ENCODE measurements at regions not wholly inside any gene's neighbourhood (a gene's known extent, or its start where the extent isn't known, plus 50 kb on each side); places are given as distances from the start of the nearest gene placed in this dataset.

DNA sequence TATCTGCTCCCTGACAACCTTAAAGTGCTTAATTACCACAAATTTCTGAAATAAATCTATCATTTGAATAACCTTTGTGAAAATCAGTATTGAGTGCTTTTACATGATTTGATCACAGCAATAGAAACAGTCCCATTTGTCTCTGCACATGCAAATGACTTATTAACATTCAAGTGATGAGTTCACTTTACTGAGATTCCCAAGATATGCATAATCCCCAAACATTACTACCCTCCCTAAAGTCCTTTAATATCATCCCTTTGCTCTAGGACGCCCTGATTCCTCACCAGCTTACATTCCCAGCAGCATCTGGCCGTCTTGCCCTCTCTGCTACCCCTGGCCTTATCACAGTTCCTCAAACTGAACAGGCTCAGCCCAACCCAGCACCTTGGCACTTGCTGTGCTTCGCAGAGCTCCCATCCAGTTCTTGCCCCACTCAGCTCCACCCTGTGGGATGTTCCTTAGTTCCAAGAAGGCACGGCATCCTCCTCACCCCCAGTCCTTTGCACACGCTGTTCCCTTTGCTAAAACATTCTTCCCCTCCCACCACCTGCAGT, 347.5 kb downstream of the PREX1 start:
- H3K4me3 Mint-ChIP-seq (ENCODE audit: low read depth) = no peak overlapping the region
- peaks cover 32% of the 10 kb centered on the region for H3K27me3 Mint-ChIP-seq
- DNase-seq (ENCODE audit: low spot score, unreplicated experiment) = no peak
- TF ChIP-seq, protein P1, sequence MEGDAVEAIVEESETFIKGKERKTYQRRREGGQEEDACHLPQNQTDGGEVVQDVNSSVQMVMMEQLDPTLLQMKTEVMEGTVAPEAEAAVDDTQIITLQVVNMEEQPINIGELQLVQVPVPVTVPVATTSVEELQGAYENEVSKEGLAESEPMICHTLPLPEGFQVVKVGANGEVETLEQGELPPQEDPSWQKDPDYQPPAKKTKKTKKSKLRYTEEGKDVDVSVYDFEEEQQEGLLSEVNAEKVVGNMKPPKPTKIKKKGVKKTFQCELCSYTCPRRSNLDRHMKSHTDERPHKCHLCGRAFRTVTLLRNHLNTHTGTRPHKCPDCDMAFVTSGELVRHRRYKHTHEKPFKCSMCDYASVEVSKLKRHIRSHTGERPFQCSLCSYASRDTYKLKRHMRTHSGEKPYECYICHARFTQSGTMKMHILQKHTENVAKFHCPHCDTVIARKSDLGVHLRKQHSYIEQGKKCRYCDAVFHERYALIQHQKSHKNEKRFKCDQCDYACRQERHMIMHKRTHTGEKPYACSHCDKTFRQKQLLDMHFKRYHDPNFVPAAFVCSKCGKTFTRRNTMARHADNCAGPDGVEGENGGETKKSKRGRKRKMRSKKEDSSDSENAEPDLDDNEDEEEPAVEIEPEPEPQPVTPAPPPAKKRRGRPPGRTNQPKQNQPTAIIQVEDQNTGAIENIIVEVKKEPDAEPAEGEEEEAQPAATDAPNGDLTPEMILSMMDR (IDR thresholded peaks at IDR 0.05; ENCODE audit: unreplicated experiment) = no peak
- H3K4me1 Mint-ChIP-seq (ENCODE audit: low read depth) = peaks cover 2% of the 10 kb centered on the region
- no peaks in the 10 kb centered on the region for H3K9me3 Mint-ChIP-seq (ENCODE audit: low read depth)
- H3K36me3 Mint-ChIP-seq (ENCODE audit: insufficient read depth) = no peaks in the 10 kb centered on the region
- no peak overlapping the region for H3K27ac Mint-ChIP-seq

DNA sequence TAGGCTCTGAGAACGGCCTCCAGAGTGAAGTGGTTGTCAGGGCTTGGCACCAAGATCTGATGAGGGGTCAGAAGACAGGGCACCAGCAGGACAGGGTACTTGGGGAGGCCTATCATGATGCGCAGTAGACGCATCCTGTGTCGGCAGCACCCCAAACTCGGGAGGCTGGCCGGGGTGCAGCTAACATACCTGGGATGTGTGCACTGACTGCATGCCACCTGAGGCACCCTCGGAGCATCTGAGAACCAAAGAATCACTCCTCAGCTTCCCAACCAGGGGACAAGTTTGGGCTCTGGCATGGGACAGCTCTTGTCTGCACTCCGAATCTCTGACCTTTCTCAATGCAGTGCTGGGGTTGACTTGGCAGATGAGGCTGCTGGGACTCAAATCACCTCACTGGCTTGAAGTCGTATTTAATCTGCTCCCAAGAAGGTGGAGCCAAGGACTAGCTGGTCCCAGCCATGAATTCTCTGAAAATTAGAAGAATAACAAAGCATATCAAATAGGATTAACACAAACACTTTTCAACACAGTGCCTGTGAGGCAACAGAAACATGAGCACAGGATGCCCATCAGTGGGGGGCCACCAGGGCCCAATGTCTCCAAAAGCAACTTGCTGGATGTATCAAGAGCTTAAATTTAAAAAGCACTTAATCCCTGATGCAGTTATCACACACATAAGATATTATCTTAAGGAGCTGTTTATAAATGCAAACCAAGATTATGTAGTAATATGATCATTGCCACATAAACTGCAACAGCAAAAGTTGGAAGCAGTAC, 348.8 kb downstream of the PREX1 start:
- Mint-ChIP-seq H3K27ac (no peak overlapping the region), H3K36me3 (ENCODE audit: insufficient read depth) (no peaks in the 10 kb centered on the region), H3K9me3 (ENCODE audit: low read depth) (no peaks in the 10 kb centered on the region), H3K4me3 (ENCODE audit: low read depth) (no peak overlapping the region), H3K4me1 (ENCODE audit: low read depth) (no peaks in the 10 kb centered on the region), H3K27me3 (peaks cover 28% of the 10 kb centered on the region)
- DNase-seq (ENCODE audit: low spot score, unreplicated experiment) = no peak
- TF ChIP-seq, protein P1 (IDR thresholded peaks at IDR 0.05; ENCODE audit: unreplicated experiment) = no peak

DNA sequence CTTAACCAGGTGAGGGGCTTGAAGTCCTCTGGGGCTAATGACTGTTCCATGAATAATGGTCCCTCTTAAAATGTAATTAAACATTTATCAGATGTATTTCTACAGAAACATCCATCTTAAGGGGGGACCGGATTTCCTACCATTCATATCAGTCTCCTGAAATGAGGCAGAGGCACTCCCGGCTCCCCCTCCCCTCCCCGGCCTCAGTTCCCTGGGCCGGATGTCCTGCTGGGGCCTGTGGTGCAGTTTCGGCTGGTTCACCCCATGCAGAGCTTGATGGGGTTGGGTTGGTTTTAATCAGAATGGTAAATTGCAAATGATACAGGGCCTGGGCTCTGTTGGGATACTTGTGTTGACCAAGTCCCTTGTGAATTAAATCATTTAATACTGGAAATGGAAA, 349.4 kb downstream of the PREX1 start:
- Mint-ChIP-seq H3K9me3 (ENCODE audit: low read depth) (no peaks in the 10 kb centered on the region), H3K27ac (no peak overlapping the region), H3K27me3 (peaks cover 28% of the 10 kb centered on the region), H3K4me1 (ENCODE audit: low read depth) (no peaks in the 10 kb centered on the region), H3K36me3 (ENCODE audit: insufficient read depth) (no peaks in the 10 kb centered on the region), H3K4me3 (ENCODE audit: low read depth) (no peak overlapping the region)
- TF ChIP-seq, protein P1 (IDR thresholded peaks at IDR 0.05; ENCODE audit: unreplicated experiment) = no peak
- DNase-seq (ENCODE audit: low spot score, unreplicated experiment) = no peak

DNA sequence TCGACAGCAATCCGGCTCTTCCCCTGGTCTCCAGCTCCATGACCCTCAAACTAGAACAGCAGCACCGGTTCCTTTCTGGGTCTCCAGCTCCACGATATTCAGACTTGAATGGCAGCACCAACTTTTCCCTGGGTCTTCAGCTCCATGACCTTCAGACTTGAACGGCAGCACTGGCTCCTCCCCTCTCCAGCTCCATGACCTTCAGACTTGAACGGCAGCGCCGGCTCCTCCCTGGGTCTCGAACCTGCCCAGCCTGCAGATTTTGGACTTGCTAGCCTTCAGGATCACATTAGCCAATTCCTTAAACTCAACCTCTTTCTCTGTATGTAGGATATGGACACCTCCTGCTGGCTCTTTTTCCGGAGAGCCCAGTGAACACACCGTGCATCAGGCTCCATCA, 350.9 kb downstream of the PREX1 start:
- Mint-ChIP-seq H3K9me3 (ENCODE audit: low read depth) (no peaks in the 10 kb centered on the region), H3K27me3 (peaks cover 22% of the 10 kb centered on the region), H3K4me1 (ENCODE audit: low read depth) (no peaks in the 10 kb centered on the region), H3K36me3 (ENCODE audit: insufficient read depth) (no peaks in the 10 kb centered on the region), H3K4me3 (ENCODE audit: low read depth) (no peak overlapping the region), H3K27ac (no peak overlapping the region)
- TF ChIP-seq, protein P1 (IDR thresholded peaks at IDR 0.05; ENCODE audit: unreplicated experiment) = no peak
- DNase-seq (ENCODE audit: low spot score, unreplicated experiment) = no peak

DNA sequence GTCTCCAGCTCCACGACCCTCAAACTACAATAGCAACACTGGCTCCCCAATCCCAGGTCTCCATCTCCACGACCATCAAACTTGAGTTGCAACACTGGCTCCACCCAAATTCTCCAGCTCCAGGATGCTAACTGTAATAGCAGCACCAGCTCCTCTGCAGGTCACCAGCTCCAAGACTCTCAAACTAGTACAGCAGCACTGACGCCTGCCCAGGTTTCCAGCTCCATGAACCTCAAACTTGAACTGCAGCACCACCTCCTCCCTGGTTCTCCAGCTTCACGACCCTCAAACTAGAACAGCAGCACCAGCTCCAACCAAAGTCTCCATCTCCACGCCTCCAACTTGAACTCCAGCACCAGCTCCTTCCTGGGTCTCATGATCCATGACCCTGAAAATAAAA, 353.8 kb downstream of the PREX1 start:
- Mint-ChIP-seq H3K27me3 (peaks cover 7% of the 10 kb centered on the region), H3K9me3 (ENCODE audit: low read depth) (no peaks in the 10 kb centered on the region), H3K4me3 (ENCODE audit: low read depth) (no peak overlapping the region)

More for the DNA sequence above, 353.8 kb downstream of the PREX1 start:
- no peak overlapping the region for H3K27ac Mint-ChIP-seq
- H3K36me3 Mint-ChIP-seq (ENCODE audit: insufficient read depth) = no peaks in the 10 kb centered on the region
- TF ChIP-seq, protein P1 (IDR thresholded peaks at IDR 0.05; ENCODE audit: unreplicated experiment) = no peak
- DNase-seq (ENCODE audit: low spot score, unreplicated experiment) = no peak
- H3K4me1 Mint-ChIP-seq (ENCODE audit: low read depth) = no peaks in the 10 kb centered on the region

All from progenitor cell of endocrine pancreas (in vitro differentiated cells).